GM12872 (cell line): ENCODE measurements at regions not wholly inside any gene's neighbourhood (a gene's known extent, or its start where the extent isn't known, plus 50 kb on each side); places are given as distances from the start of the nearest gene placed in this dataset.
A peak's percentile ranks its signal among the peaks of the same experiment; 100 is the strongest.

Experiments
- CTCF ChIP-seq: IDR thresholded peaks from 3 replicates; pipeline ENCODE4 v1.5.1; 2011; ENCODE audit warnings: low read depth, mild to moderate bottlenecking, low read length, moderate library complexity; ENCODE audit not compliant: insufficient read depth

DNA sequence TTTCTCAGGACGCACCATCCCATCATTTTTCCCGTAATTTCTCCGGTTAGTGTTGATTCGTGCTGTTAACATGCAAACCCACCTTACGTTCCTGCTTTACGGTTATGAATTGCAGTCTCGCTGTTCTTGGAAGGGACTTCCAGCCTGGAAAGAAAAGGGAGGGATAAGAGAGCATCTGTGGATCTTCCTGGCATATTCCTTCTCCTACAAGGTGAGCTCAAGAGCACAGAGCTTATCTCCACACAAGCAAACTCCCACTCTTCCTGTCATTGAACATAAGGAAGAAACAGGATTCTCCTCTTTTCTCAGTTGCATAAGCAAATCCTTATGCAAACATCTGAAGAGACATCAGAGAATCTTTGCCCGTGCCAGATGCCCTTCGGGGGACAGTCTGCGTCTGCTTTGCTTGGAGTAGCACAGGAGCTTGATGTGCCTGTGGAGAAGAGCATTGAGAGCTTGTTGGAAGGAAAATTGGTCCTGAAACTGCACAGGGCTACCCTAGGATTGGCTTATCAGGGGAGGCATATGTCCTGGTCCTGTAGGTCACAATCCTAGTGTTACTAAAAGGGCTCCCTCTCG is 127.0 kb downstream of the ASMT start:
- TF ChIP-seq CTCF: no peak

DNA sequence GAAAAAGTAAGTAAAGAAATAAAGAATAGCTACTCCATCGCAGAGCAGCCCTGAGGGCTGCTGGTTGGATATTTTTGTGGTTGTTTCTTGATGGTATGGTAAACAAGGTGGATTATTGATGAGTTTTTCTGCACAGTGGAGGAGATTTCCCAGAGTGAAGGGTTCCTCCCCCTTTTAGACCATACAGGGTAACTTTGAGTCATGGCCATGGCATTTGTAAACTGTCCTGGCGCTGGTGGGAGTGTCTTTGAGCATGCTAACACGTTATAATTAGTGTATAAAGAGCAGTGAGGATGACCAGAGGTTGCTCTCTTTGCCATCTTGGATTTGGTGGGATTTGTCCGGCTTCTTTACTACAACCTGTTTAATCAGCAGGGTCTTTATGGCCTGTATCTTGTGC is 128.2 kb downstream of the ASMT start:
- no peak for TF ChIP-seq CTCF

GRCh38 chrX:1743663-1744062 is 128.8 kb downstream of the ASMT start:
- TF ChIP-seq CTCF: no peak

- TF ChIP-seq CTCF: no peak
Measured at GRCh38 chrX:1748408-1748807, 133.5 kb downstream of the ASMT start.

GRCh38 chrX:1749499-1749898 is 134.6 kb downstream of the ASMT start:
- TF ChIP-seq CTCF: 0 out of 3 replicates have a peak, but pooled peaks have one; percentile 11

GRCh38 chrX:1750267-1750666 is 135.4 kb downstream of the ASMT start:
- no peak for TF ChIP-seq CTCF

DNA sequence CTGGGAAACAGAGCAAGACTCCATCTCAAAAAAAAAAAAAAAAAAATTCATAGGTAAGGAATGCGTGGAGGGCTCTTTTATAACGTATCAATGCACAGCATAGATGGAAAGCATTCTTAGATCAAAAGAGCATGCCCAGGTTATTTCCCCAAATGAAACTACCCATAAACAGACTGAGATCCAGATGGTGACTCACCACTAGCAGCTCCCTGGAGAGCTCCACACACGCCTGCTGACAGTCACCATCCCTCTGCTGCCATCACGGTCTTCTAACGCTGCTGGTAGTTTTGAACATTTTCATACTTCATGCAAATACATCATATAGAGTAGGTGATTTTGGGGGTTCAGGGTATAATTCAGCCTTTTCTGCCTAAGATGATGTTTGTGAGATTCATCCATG is 136.9 kb downstream of the ASMT start:
- no peak for TF ChIP-seq CTCF
